H9 (cell line): ENCODE measurements at regions not wholly inside any gene's neighbourhood (a gene's known extent, or its start where the extent isn't known, plus 50 kb on each side); places are given as distances from the start of the nearest gene placed in this dataset.

Source experiments
- DNase-seq: peaks from one replicate; pipeline ENCODE4 v3.0.0-alpha.2; 2017
- H2AFZ ChIP-seq: one replicate; pipeline ENCODE4 v1.6.1; 2013; ENCODE audit warnings: mild to moderate bottlenecking, low read length, control low read depth, moderate library complexity
- H2AK5ac ChIP-seq: 2 replicates; pipeline ENCODE4 v1.6.1; 2013; ENCODE audit warnings: low read length, control low read depth, mixed read lengths; ENCODE audit not compliant: insufficient read length
- H2BK120ac ChIP-seq: one replicate; pipeline ENCODE4 v1.6.1; 2013; ENCODE audit warnings: low read depth, mild to moderate bottlenecking, low read length, control low read depth, inconsistent platforms; ENCODE audit not compliant: poor library complexity, severe bottlenecking
- H2BK12ac ChIP-seq: 2 replicates; pipeline ENCODE4 v1.6.1; 2013; ENCODE audit warnings: low read length, control low read depth, mixed read lengths, low read depth; ENCODE audit not compliant: insufficient read length
- H2BK15ac ChIP-seq: 2 replicates; pipeline ENCODE4 v1.6.1; 2013; ENCODE audit warnings: low read depth, low read length, control low read depth
- H2BK20ac ChIP-seq: one replicate; pipeline ENCODE4 v1.6.1; 2013; ENCODE audit warnings: low read depth, mild to moderate bottlenecking, low read length, control low read depth, inconsistent platforms; ENCODE audit not compliant: poor library complexity, severe bottlenecking
- H2BK5ac ChIP-seq: 2 replicates; pipeline ENCODE4 v1.6.1; 2013; ENCODE audit warnings: low read length, control low read depth, mixed read lengths; ENCODE audit not compliant: insufficient read length
- H3K14ac ChIP-seq: 2 replicates; pipeline ENCODE4 v1.6.1; 2013; ENCODE audit warnings: low read length, control low read depth; ENCODE audit not compliant: insufficient read depth
- H3K18ac ChIP-seq: 2 replicates; pipeline ENCODE4 v1.6.1; 2013; ENCODE audit warnings: low read depth, mild to moderate bottlenecking, mixed read lengths, low read length, control low read depth; ENCODE audit not compliant: insufficient read length
- H3K23ac ChIP-seq: 2 replicates; pipeline ENCODE4 v1.6.1; 2013; ENCODE audit warnings: low read length, control low read depth, mixed read lengths, low read depth; ENCODE audit not compliant: insufficient read length
- H3K23me2 ChIP-seq: 2 replicates; pipeline ENCODE4 v1.6.1; 2013; ENCODE audit warnings: low read depth, mild to moderate bottlenecking, mixed read lengths, low read length, control low read depth; ENCODE audit not compliant: insufficient read length, poor library complexity, severe bottlenecking
- H3K27ac ChIP-seq: 2 replicates; pipeline ENCODE4 v1.5.1; 2013; ENCODE audit warnings: low read length, control low read depth, mixed read lengths, low read depth; ENCODE audit not compliant: insufficient read length
- H3K27me3 ChIP-seq: 2 replicates; pipeline ENCODE4 v1.6.1; 2013; ENCODE audit warnings: low read length, control low read depth, inconsistent platforms; ENCODE audit not compliant: insufficient read depth
- H3K4ac ChIP-seq: 2 replicates; pipeline ENCODE4 v1.6.1; 2013; ENCODE audit warnings: low read depth, mild to moderate bottlenecking, control low read depth, inconsistent platforms, low read length, moderate library complexity
- H3K4me1 ChIP-seq: 2 replicates; pipeline ENCODE4 v1.6.1; 2013; ENCODE audit warnings: low read length, control low read depth, inconsistent platforms; ENCODE audit not compliant: insufficient read depth
- H3K4me2 ChIP-seq: 2 replicates; pipeline ENCODE4 v1.6.1; 2013; ENCODE audit warnings: low read length, control low read depth, mixed read lengths; ENCODE audit not compliant: insufficient read length, insufficient read depth
- H3K56ac ChIP-seq: 2 replicates; pipeline ENCODE4 v1.6.1; 2013; ENCODE audit warnings: low read depth, mild to moderate bottlenecking, mixed read lengths, low read length, control low read depth; ENCODE audit not compliant: insufficient read length
- H3K79me1 ChIP-seq: 2 replicates; pipeline ENCODE4 v1.6.1; 2013; ENCODE audit warnings: low read depth, mild to moderate bottlenecking, moderate library complexity, low read length, control low read depth, inconsistent platforms; ENCODE audit not compliant: insufficient read depth, poor library complexity, severe bottlenecking
- H3K79me2 ChIP-seq: 2 replicates; pipeline ENCODE4 v1.6.1; 2013; ENCODE audit warnings: low read length, control low read depth, inconsistent platforms; ENCODE audit not compliant: insufficient read depth
- H3K9ac ChIP-seq: 2 replicates; pipeline ENCODE4 v1.6.1; 2013; ENCODE audit warnings: low read length, control low read depth, mixed read lengths; ENCODE audit not compliant: insufficient read length; ENCODE audit errors: extremely low read depth
- H3K9me3 ChIP-seq: one replicate; pipeline ENCODE4 v1.6.1; 2013; ENCODE audit warnings: low read depth, low read length, inconsistent platforms; ENCODE audit not compliant: control insufficient read depth
- H3T11ph ChIP-seq: one replicate; pipeline ENCODE4 v1.6.1; 2013; ENCODE audit warnings: mild to moderate bottlenecking, low read length, control low read depth, inconsistent platforms
- H4K20me1 ChIP-seq: one replicate; pipeline ENCODE4 v1.6.1; 2013; ENCODE audit not compliant: control insufficient read depth, insufficient read length, insufficient read depth
- H4K5ac ChIP-seq: 2 replicates; pipeline ENCODE4 v1.6.1; 2013; ENCODE audit warnings: low read depth, mild to moderate bottlenecking, mixed read lengths, low read length, control low read depth; ENCODE audit not compliant: insufficient read length
- H4K8ac ChIP-seq: replicated peaks from 2 replicates; pipeline ENCODE4 v1.6.1; 2013; ENCODE audit warnings: low read length, control low read depth, mixed read lengths, low read depth; ENCODE audit not compliant: insufficient read length
- H4K91ac ChIP-seq: 2 replicates; pipeline ENCODE4 v1.6.1; 2013; ENCODE audit warnings: low read depth, mild to moderate bottlenecking, moderate library complexity, mixed read lengths, low read length, control low read depth; ENCODE audit not compliant: insufficient read length
- H3K27ac Mint-ChIP-seq, 3 experiments: 2 replicates in 2 of 3; 3 replicates in 1 of 3; pipeline ENCODE4 v1.8.0; 2020 to 2021; ENCODE audit warnings: mixed read lengths in 3 of 3, mild to moderate bottlenecking in 1 of 3, moderate library complexity in 1 of 3
- H3K27me3 Mint-ChIP-seq: 2 replicates; pipeline ENCODE4 v1.8.0; 2021; ENCODE audit warnings: low read depth, mild to moderate bottlenecking, moderate library complexity, mixed read lengths
- H3K36me3 Mint-ChIP-seq, 3 experiments: 2 replicates in 2 of 3; 3 replicates in 1 of 3; pipeline ENCODE4 v1.8.0; 2020 to 2021; ENCODE audit warnings: low read depth in 3 of 3, mixed read lengths in 3 of 3; ENCODE audit not compliant: insufficient read depth in 1 of 3
- H3K4me1 Mint-ChIP-seq, 2 experiments: 2 replicates each; pipeline ENCODE4 v1.8.0; 2020; ENCODE audit warnings: mixed read lengths in 2 of 2
- H3K4me3 Mint-ChIP-seq, 2 experiments: 2 replicates in 1 of 2; 3 replicates in 1 of 2; pipeline ENCODE4 v1.8.0; 2020 to 2021; ENCODE audit warnings: mild to moderate bottlenecking in 2 of 2, mixed read lengths in 2 of 2, moderate library complexity in 1 of 2
- H3K9me3 Mint-ChIP-seq, 2 experiments: 2 replicates in 1 of 2; 3 replicates in 1 of 2; pipeline ENCODE4 v1.8.0; 2020; ENCODE audit warnings: mild to moderate bottlenecking in 2 of 2, mixed read lengths in 2 of 2, moderate library complexity in 1 of 2
- CTCF ChIP-seq: fragments of 200-600 bp; sonication (generic); conservative IDR thresholded peaks from 3 replicates; pipeline ENCODE4 v1.8.0; 2021; ENCODE audit warnings: antibody characterized with exemption, mild to moderate bottlenecking
- WGBS: extraction: QIAGEN DNeasy Blood & Tissue Kit; methylation state at CpG from one replicate; pipeline ENCODE4 v1.1.7; 2013; ENCODE audit warnings: missing lambda C conversion rate, low lambda C conversion rate, mixed read lengths; ENCODE audit not compliant: insufficient read length; ENCODE audit errors: extremely low coverage; 5-methylcytosine and 5-hydroxymethylcytosine counted together

GRCh38 chr4:188435381-188435780, 296.1 kb downstream of the TRIML1 start:
- H3K4me3 Mint-ChIP-seq, result no peak overlapping the region
- Histone ChIP-seq H4K91ac (no peak overlapping the region), H2AFZ (no peak overlapping the region), H3K79me1 (no peaks in the 10 kb centered on the region), H3K23me2 (no peaks in the 10 kb centered on the region), H2BK20ac (no peak overlapping the region), H4K8ac (no peak overlapping the region), H3K9ac (no peak overlapping the region), H2BK5ac (no peak overlapping the region), H3K18ac (no peak overlapping the region), H3K79me2 (no peaks in the 10 kb centered on the region), H3K4ac (no peak overlapping the region), H3K4me2 (no peak overlapping the region), H3K56ac (no peak overlapping the region), H3K27me3 (no peaks in the 10 kb centered on the region), H3K27ac (peak overlapping the region; percentile 26), H2BK120ac (no peak overlapping the region), H2BK12ac (no peak overlapping the region), H4K20me1 (no peaks in the 10 kb centered on the region), H4K5ac (no peak overlapping the region), H2AK5ac (no peak overlapping the region), H3K4me1 (peaks cover 7% of the 10 kb centered on the region; the same call in 1 of the 2 replicates), H3K9me3 (no peaks in the 10 kb centered on the region), H3K23ac (no peak overlapping the region), H2BK15ac (no peak overlapping the region), H3T11ph (no peak overlapping the region), H3K14ac (no peak overlapping the region)
- no peak for TF ChIP-seq CTCF
- no peak for DNase-seq
- H3K27me3 Mint-ChIP-seq, result no peaks in the 10 kb centered on the region
- WGBS, result no CpG with 5 or more reads among the region's 4 CpGs
- H3K4me1 Mint-ChIP-seq, result peaks cover 43% of the 10 kb centered on the region in 2 experiments
- H3K36me3 Mint-ChIP-seq, result peaks cover 0 to 6% (median 4%) of the 10 kb centered on the region in 3 experiments; a peak in 3 of 7 replicates
- peaks cover 0 to 3% of the 10 kb centered on the region in 2 experiments; a peak in 1 of 5 replicates for H3K9me3 Mint-ChIP-seq
- H3K27ac Mint-ChIP-seq, result no peak overlapping the region
